Thoracic aorta (tissue), 2 donors: ENCODE measurements at regions not wholly inside any gene's neighbourhood (a gene's known extent, or its start where the extent isn't known, plus 50 kb on each side); places are given as distances from the start of the nearest gene placed in this dataset.

Source experiments
- ATAC-seq: fragments of 150-250 bp; one replicate; pipeline ENCODE4 v1.8.0; 2017; ENCODE audit warnings: low read depth; ENCODE audit not compliant: insufficient number of reproducible peaks, low FRiP score
- DNase-seq: peaks from one replicate; pipeline ENCODE4 v3.0.0-alpha.2; 2020; ENCODE audit warnings: low spot score
- H3K27ac ChIP-seq, 2 donors: fragments of 200-600 bp; sonication (generic); 1 replicate in 1 of 2; 2 replicates in 1 of 2; pipeline ENCODE4 v1.5.1; 2016; ENCODE audit warnings: mild to moderate bottlenecking in 2 of 2, moderate library complexity in 2 of 2
- H3K27me3 ChIP-seq: fragments of 200-600 bp; sonication (generic); replicated peaks from 2 replicates; pipeline ENCODE4 v1.6.0; 2016; ENCODE audit warnings: mild to moderate bottlenecking; ENCODE audit not compliant: insufficient read depth
- H3K36me3 ChIP-seq: fragments of 200-600 bp; sonication (generic); one replicate; pipeline ENCODE4 v1.5.1; 2016
- H3K4me1 ChIP-seq, 2 donors: fragments of 200-600 bp; sonication (generic); 1 replicate in 1 of 2; 2 replicates in 1 of 2; pipeline versions ENCODE4 v1.5.1 to v1.6.0; 2016; ENCODE audit warnings: low read depth in 2 of 2, mild to moderate bottlenecking in 1 of 2; ENCODE audit not compliant: control insufficient read depth in 1 of 2
- H3K4me3 ChIP-seq: fragments of 200-600 bp; sonication (generic); 2 replicates; pipeline ENCODE4 v1.5.1; 2016; ENCODE audit warnings: mild to moderate bottlenecking
- H3K9me3 ChIP-seq: fragments of 200-600 bp; sonication (generic); 2 replicates; pipeline ENCODE4 v1.5.1; 2016
- TF ChIP-seq, protein P1 (sequence below): fragments of 200-600 bp; sonication (generic); IDR thresholded peaks from one replicate; pipeline ENCODE4 v1.5.1; 2019; ENCODE audit warnings: antibody characterized with exemption

GRCh38 chr13:103695320-103695719 is 629.1 kb upstream of the SLC10A2 start:
- Histone ChIP-seq H3K27ac (no peak overlapping the region), H3K4me3 (no peak overlapping the region), H3K4me1 (no peaks in the 10 kb centered on the region), H3K36me3 (no peaks in the 10 kb centered on the region), H3K9me3 (no peaks in the 10 kb centered on the region), H3K27me3 (no peaks in the 10 kb centered on the region)
- TF ChIP-seq, protein P1, sequence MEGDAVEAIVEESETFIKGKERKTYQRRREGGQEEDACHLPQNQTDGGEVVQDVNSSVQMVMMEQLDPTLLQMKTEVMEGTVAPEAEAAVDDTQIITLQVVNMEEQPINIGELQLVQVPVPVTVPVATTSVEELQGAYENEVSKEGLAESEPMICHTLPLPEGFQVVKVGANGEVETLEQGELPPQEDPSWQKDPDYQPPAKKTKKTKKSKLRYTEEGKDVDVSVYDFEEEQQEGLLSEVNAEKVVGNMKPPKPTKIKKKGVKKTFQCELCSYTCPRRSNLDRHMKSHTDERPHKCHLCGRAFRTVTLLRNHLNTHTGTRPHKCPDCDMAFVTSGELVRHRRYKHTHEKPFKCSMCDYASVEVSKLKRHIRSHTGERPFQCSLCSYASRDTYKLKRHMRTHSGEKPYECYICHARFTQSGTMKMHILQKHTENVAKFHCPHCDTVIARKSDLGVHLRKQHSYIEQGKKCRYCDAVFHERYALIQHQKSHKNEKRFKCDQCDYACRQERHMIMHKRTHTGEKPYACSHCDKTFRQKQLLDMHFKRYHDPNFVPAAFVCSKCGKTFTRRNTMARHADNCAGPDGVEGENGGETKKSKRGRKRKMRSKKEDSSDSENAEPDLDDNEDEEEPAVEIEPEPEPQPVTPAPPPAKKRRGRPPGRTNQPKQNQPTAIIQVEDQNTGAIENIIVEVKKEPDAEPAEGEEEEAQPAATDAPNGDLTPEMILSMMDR = no peak
- no peak for DNase-seq
- no peak for ATAC-seq

DNA sequence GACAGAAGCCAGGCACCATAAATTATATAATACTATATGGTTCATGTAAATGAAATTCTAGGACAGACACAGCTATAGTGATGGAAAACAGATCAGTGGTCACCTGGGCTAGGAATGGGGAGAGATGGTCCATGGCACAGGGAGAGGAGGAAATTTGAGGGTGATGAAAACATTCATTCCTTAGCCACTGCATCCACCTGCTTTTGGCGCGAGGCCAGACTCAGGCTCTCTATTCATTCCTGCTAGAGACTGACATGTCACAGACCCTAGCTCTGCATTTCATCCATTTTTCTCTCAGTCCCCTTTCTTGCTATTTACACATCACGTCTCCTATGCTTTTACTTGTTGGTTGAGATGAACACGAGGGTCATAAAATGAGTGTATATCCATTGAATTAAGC is 628.3 kb upstream of the SLC10A2 start:
- Histone ChIP-seq H3K36me3 (no peaks in the 10 kb centered on the region), H3K27me3 (no peaks in the 10 kb centered on the region), H3K27ac (no peak overlapping the region), H3K4me3 (no peak overlapping the region), H3K9me3 (no peaks in the 10 kb centered on the region), H3K4me1 (no peaks in the 10 kb centered on the region)
- DNase-seq (no peak), ATAC-seq (no peak)
- TF ChIP-seq, protein P1 = no peak

DNA sequence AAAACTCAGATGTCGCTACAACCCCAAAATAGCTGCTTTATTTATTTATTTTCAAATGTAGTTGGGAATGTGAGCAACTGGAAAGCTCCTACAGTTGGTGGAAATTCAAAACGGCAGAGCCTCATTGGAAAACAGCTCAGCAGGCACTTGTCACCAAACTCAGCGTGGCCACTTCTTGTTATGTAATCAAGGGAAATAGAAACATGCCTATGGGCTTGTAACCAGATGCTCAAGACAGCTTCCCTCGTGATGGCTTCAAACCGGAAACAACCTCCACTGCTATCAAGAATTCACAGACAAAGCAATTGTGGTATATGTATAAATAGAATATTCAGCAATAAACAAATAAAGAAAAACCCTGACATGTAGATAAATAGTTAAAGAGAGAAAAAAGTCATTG is 627.8 kb upstream of the SLC10A2 start:
- Histone ChIP-seq H3K4me1 (no peaks in the 10 kb centered on the region), H3K36me3 (no peaks in the 10 kb centered on the region), H3K27ac (no peak overlapping the region), H3K27me3 (no peaks in the 10 kb centered on the region), H3K9me3 (no peaks in the 10 kb centered on the region), H3K4me3 (no peak overlapping the region)
- TF ChIP-seq, protein P1 = no peak
- no peak for DNase-seq
- no peak for ATAC-seq

- no peaks in the 10 kb centered on the region for H3K27me3 ChIP-seq
- ATAC-seq (no peak), DNase-seq (no peak)
- H3K4me3 ChIP-seq = no peak overlapping the region
- no peaks in the 10 kb centered on the region for H3K4me1 ChIP-seq
- no peaks in the 10 kb centered on the region for H3K36me3 ChIP-seq
- TF ChIP-seq, protein P1 = no peak
- no peak overlapping the region for H3K27ac ChIP-seq
- no peaks in the 10 kb centered on the region for H3K9me3 ChIP-seq
Observed at GRCh38 chr13:103692442-103692841, 626.2 kb upstream of the SLC10A2 start.

GRCh38 chr13:103676329-103676728 is 610.1 kb upstream of the SLC10A2 start:
- DNase-seq = no peak
- no peak overlapping the region for H3K27ac ChIP-seq
- H3K4me1 ChIP-seq = no peaks in the 10 kb centered on the region
- H3K27me3 ChIP-seq = no peaks in the 10 kb centered on the region
- H3K4me3 ChIP-seq = no peak overlapping the region
- H3K36me3 ChIP-seq = no peaks in the 10 kb centered on the region
- H3K9me3 ChIP-seq = no peaks in the 10 kb centered on the region
- ATAC-seq = no peak
- TF ChIP-seq, protein P1 = no peak
